ENCODE measurements at regions not wholly inside any gene's neighbourhood (a gene's known extent, or its start where the extent isn't known, plus 50 kb on each side); places are given as distances from the start of the nearest gene placed in this dataset.

DNA sequence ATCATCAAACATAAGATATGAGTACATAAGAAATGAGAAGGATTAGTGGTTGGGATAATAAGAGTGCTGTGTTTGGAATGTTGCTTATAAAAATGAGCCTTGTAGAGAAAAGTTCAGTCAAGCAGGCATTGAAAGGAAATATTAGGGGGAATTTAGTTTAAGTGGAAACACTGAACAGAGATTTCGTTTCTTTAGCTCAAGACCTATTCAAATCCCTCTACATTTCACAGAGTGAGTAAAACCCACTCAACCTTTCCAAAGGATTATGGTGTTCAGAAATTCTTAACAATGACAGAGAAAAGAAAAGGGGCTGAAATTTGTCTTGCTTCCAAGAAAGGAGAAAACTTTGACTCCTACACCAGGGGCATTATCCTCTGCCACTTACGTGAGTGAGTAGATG, 1072.4 kb upstream of the LCORL start:
- TF ChIP-seq, protein P1, sequence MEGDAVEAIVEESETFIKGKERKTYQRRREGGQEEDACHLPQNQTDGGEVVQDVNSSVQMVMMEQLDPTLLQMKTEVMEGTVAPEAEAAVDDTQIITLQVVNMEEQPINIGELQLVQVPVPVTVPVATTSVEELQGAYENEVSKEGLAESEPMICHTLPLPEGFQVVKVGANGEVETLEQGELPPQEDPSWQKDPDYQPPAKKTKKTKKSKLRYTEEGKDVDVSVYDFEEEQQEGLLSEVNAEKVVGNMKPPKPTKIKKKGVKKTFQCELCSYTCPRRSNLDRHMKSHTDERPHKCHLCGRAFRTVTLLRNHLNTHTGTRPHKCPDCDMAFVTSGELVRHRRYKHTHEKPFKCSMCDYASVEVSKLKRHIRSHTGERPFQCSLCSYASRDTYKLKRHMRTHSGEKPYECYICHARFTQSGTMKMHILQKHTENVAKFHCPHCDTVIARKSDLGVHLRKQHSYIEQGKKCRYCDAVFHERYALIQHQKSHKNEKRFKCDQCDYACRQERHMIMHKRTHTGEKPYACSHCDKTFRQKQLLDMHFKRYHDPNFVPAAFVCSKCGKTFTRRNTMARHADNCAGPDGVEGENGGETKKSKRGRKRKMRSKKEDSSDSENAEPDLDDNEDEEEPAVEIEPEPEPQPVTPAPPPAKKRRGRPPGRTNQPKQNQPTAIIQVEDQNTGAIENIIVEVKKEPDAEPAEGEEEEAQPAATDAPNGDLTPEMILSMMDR (conservative IDR thresholded peaks at IDR 0.05; ENCODE audit: low read depth, low read length) = no peak
- no peak for TF ChIP-seq EZH2 (IDR thresholded peaks at IDR 0.05; ENCODE audit: borderline replicate concordance, low read depth, low read length, poor library complexity, severe bottlenecking)
